DLD1 (cell line): ENCODE measurements at regions not wholly inside any gene's neighbourhood (a gene's known extent, or its start where the extent isn't known, plus 50 kb on each side); places are given as distances from the start of the nearest gene placed in this dataset.

Experiments used
- in situ Hi-C: cut with HindIII; loops from 2 replicates; pipeline ENCODE4 v1.10.0; 2017; ENCODE audit warnings: low sequenced_read_pairs

DNA sequence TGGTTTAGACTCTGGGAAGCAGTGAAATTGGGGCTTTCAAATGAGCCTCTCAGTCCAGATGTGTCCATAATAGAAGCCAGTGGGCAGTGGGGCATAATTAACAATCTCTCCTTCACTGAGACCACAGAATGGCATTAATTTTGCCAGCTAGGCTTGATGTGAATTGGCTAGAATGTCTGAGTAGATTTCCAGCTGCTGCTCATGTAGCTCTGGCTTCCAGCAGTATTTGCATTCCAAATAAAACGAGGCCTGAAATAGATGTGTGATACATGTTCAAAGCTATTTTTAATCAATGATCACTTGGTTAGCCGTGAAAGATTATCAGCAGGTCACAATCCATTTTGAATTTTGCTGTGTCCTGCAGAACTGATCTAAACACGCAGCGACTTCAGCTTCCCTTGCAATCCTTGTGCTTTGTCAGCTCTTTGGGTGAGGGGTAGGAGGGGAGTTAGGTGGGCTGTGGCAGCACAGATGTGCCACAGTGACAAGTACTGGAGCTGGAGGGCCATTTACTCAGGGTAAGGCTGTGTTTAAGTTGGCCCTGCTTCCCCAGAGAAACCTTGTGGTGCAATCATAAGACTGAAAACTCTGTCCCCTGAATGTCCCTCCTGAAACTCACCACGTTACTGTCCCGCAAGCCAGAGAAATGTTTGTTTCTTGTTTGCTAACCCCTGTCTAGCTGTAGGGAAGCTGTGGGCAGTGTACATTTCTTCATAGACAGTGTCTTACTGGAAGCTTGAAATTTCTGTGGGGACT is 56.9 kb upstream of the TMEM178A start:
- in situ Hi-C loops = no loop called here

DNA sequence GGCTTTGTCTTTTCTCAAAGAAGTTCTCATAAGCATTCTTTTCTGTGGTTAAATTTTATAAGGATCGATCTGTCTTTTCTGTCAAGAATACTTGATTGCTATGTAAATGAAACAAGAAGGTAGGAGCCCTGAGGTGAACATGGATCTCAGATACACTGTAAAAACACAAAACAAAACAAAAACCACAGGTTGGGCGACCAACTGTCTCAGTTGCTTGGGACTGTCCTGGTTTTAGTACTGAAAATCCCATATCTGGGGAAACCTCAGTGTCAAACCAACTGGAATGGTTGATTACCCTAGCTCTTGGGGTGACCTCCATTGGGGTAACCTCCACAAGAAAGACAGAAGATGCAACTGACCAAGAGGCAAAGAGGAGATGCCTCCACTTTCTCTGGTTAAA is 55.8 kb upstream of the TMEM178A start:
- in situ Hi-C loops = no loop called here

DNA sequence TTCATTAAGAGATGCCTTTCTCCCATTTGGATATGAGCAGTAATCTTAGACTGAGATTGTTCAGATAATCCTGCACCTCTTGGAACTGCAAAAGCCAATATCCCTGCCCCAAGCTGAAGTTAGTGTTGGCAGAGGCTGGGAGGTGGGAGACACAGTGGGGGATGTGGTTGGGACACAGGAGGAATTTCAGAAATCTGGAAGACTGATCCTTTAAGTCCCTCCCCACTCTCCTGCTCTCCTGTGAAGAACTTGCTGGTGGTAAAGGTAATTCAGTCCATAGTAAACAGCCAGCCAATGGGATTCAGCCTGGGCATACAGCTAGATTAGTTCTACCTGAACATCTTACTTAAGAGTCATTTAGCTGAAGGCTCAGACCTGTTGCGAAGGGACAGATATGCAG is 50.0 kb upstream of the TMEM178A start:
- in situ Hi-C loops = no loop called here
